ENCODE measurements at regions not wholly inside any gene's neighbourhood (a gene's known extent, or its start where the extent isn't known, plus 50 kb on each side); places are given as distances from the start of the nearest gene placed in this dataset.
"Not testable (repeated sequence)": the region's sequence is repeated elsewhere in the genome, so short reads cannot be mapped to it uniquely, and the experiment has no call there.

DNA sequence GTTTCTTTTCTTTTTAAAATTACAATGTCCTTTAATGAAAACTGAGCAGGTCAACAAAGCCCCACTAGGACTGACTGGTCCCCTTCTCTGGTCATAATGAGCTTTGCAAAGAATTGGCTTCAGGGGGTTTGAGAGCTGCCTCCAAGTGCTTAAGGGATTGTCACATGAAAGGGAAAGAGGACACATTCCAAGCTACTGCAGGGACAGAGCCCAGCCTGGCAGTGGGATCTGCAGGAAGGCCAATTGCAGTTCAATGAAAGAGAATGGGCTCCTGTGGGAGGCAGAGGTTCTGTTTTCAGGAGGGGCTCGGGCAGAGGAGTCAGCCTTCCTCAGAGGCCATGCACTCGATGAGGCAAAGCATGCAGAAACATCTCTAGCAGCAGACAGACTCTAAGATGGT is 84.1 kb upstream of the ACKR3 start:
- no peak overlapping the region for H3K4me2 ChIP-seq
- H3K27me3 ChIP-seq = no peaks in the 10 kb centered on the region
- H3K36me3 ChIP-seq = no peaks in the 10 kb centered on the region
- H3K4me3 ChIP-seq = no peak overlapping the region
- no peaks in the 10 kb centered on the region for H4K20me1 ChIP-seq
- H3K4me1 ChIP-seq = 0 out of 20 replicates have a peak, but pooled peaks cover 0 to 5% (median 0%) of the 10 kb centered on the region in 10 experiments
- no peak for TF ChIP-seq Cebpa-rat (IDR thresholded peaks at IDR 0.05)
- peaks cover 9 to 10% (median 10%) of the 10 kb centered on the region in 11 experiments for H3K9me3 ChIP-seq (replicated peaks in 1 of 11)
- no peak overlapping the region for H3K27ac ChIP-seq
- H3K9ac ChIP-seq = no peak overlapping the region

DNA sequence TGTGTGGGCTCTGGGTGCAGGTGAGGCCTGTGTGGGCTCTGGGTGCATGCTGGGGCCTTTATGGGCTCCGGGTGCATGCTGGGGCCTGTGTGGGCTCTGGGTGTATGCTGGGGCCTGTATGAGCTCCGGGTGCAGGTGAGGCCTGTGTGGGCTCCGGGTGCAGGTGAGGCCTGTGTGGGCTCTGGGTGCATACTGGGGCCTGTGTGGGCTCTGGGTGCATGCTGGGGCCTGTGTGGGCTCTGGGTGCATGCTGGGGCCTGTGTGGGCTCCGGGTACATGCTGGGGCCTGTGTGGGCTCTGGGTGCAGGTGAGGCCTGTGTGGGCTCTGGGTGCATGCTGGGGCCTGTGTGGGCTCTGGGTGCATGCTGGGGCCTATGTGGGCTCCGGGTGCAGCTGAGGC is 80.5 kb upstream of the ACKR3 start:
- H3K27ac ChIP-seq, H3K4me1 ChIP-seq, H3K27me3 ChIP-seq, H3K36me3 ChIP-seq, H3K4me3 ChIP-seq, H3K9ac ChIP-seq, H3K4me2 ChIP-seq, H4K20me1 ChIP-seq: not testable (repeated sequence)
- H3K9me3 ChIP-seq (replicated peaks in 1 of 11) = peaks cover 6 to 14% (median 9%) of the 10 kb centered on the region in 11 experiments; a peak in 12 of 22 replicates

DNA sequence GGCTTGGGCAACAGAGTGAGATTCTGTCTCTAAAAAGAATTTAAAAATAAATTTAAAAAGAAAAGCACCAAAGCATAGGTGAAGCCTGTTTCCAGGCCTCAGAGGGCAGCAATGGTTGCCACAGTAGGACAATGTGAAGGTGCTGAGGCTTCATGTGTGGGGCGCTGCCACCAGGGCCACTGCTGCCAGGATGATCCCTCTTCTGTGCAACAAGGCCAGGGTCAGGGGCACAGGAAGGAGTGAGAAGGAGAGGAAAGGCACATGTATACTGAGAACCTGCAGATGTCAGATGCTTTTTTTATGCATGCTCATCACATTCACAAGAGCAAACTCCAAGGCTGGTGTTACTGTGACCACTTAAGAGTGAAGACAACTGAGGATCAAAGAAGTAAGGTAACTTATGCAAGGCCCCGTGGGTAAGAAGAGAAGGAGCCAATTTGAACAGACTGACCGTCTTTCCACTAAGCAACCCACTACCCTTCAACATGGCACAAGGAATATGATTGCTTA is 79.7 kb upstream of the ACKR3 start:
- TF ChIP-seq Cebpa-rat (IDR thresholded peaks at IDR 0.05) = no peak
- Histone ChIP-seq H3K27ac (no peak overlapping the region), H3K9ac (no peak overlapping the region), H3K4me3 (no peak overlapping the region), H3K27me3 (no peaks in the 10 kb centered on the region), H3K4me1 (no peaks in the 10 kb centered on the region), H3K9me3 (replicated peaks in 1 of 11) (peaks cover 6 to 14% (median 9%) of the 10 kb centered on the region in 11 experiments; a peak in 12 of 22 replicates), H4K20me1 (no peaks in the 10 kb centered on the region), H3K4me2 (no peak overlapping the region), H3K36me3 (no peaks in the 10 kb centered on the region)

DNA sequence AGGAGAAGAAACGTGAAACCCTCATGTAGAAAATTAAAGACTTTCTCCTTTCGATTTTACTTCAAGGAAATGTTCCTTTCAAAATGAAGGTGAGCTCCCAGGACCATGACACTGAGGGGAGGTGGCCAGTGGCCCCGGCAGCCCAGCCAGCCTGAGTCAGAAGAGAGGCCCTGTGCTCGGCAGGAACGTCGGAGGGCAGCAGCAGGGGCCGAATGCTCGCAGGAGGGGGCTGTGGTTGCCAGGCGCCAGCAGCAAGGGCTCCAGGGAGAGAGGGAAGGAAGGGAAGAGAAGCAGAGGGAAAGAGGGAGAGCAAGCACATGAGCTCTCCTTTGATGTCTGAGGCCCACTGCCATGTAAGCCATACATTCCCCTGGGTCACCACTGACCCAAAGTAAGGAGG is 73.3 kb upstream of the ACKR3 start:
- no peaks in the 10 kb centered on the region for H3K36me3 ChIP-seq
- no peak for TF ChIP-seq Cebpa-rat (IDR thresholded peaks at IDR 0.05)
- H3K27me3 ChIP-seq = no peaks in the 10 kb centered on the region
- H4K20me1 ChIP-seq = no peaks in the 10 kb centered on the region
- peaks cover 6 to 14% (median 9%) of the 10 kb centered on the region in 11 experiments; a peak in 12 of 22 replicates for H3K9me3 ChIP-seq (replicated peaks in 1 of 11)
- no peak overlapping the region for H3K4me3 ChIP-seq
- no peak overlapping the region for H3K4me2 ChIP-seq
- peaks cover 0 to 5% (median 0%) of the 10 kb centered on the region in 10 experiments; a peak in 3 of 20 replicates for H3K4me1 ChIP-seq
- no peak overlapping the region for H3K27ac ChIP-seq
- no peak overlapping the region for H3K9ac ChIP-seq

DNA sequence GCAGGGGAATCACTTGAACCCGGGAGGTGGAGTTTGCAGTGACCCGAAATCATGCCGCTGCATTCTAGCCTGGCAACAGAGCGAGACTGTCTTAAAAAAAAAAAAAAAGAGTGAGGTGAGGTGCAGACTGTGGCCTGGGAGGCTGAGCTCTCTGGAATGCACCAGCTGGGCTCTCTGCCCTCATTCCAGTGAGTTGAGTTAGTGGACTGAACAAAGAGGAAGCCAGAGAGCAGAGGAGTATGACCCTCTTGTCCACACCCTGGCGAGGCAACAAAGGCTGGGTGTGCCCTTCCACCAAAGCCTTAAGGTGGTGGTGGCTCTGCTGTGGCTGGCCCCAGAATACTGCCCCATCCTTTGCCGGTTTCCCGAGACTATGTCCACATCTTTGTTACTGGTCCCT is 71.3 kb upstream of the ACKR3 start:
- H3K9me3 ChIP-seq (replicated peaks in 1 of 11) = peaks cover 0 to 5% (median 1%) of the 10 kb centered on the region in 11 experiments; a peak in 6 of 22 replicates
- no peaks in the 10 kb centered on the region for H3K27me3 ChIP-seq
- H3K4me1 ChIP-seq = peaks cover 0 to 6% (median 0%) of the 10 kb centered on the region in 10 experiments; a peak in 3 of 20 replicates
- H3K4me2 ChIP-seq = no peak overlapping the region
- H4K20me1 ChIP-seq = no peaks in the 10 kb centered on the region
- TF ChIP-seq Cebpa-rat (IDR thresholded peaks at IDR 0.05) = no peak
- no peak overlapping the region for H3K27ac ChIP-seq
- H3K36me3 ChIP-seq = no peaks in the 10 kb centered on the region
- no peak overlapping the region for H3K4me3 ChIP-seq
- H3K9ac ChIP-seq = no peak overlapping the region

DNA sequence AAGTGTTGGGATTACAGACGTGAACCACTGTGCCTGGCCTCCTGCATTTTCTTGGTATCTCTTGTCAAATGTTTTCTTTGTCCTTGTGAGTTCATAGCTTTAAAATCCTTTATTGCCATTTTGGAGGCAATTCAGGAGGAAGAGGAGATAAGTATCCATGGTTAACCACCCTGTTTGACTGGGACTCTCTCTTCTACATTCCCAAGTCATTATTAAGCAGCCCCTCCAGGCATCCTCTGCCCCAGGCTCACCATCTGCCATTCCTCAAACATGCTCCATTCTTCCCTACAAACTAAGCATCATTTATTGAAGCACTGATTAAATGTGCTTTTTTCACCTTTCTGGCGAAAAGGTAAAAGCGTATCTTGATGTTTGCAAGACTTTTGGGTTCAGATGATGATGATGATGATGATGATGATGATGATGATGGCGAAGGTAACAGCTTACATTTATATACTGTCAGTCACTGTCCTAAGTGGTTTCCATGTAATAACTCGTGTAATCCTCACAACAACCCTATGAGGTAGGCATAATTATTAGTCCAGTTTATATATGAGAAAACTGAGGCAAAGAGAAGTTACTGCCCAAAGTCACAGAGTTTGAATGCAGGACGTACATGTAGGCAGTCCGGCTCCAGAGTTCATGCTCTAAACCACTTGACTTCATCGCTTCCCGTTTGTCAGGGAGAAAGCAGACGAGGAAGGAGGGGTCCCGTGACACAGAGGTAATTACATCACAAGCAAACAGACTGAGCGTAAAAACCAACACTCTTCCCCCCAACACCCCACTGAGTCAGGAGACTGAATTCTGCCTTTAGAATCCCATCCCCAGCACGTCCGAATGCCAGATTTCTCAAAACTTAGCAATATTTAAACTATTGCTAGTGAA is 69.7 kb upstream of the ACKR3 start:
- Histone ChIP-seq H3K9ac (no peak overlapping the region), H3K4me3 (no peak overlapping the region), H3K27me3 (no peaks in the 10 kb centered on the region), H3K27ac (no peak overlapping the region), H3K9me3 (replicated peaks in 1 of 11) (peaks cover 6 to 19% (median 10%) of the 10 kb centered on the region in 11 experiments; a peak in 16 of 22 replicates), H3K36me3 (no peaks in the 10 kb centered on the region), H3K4me1 (peaks cover 0 to 8% (median 0%) of the 10 kb centered on the region in 10 experiments; a peak in 3 of 20 replicates), H3K4me2 (no peak overlapping the region), H4K20me1 (no peaks in the 10 kb centered on the region)
- TF ChIP-seq Cebpa-rat (IDR thresholded peaks at IDR 0.05) = no peak

DNA sequence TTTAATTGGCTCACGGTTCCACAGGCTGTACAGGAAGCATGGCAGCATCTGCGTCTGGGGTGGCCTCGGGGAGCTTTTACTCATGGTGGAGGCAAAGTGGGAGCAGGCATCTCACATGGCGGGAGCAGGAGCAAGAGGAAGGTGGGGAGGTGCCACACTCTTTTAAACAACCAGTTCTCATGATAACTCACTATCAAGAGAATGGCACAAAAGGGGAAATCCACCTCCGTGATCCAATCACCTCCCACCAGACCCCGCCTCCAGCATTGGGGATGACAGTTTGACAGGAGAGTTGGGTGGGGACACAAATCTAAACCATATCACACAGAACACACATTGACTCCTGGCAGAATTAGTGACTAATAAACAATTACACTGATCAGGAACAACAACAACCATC is 68.6 kb upstream of the ACKR3 start:
- H3K9me3 ChIP-seq (replicated peaks in 1 of 11) = peaks cover 6 to 26% (median 14%) of the 10 kb centered on the region in 11 experiments; a peak in 16 of 22 replicates

DNA sequence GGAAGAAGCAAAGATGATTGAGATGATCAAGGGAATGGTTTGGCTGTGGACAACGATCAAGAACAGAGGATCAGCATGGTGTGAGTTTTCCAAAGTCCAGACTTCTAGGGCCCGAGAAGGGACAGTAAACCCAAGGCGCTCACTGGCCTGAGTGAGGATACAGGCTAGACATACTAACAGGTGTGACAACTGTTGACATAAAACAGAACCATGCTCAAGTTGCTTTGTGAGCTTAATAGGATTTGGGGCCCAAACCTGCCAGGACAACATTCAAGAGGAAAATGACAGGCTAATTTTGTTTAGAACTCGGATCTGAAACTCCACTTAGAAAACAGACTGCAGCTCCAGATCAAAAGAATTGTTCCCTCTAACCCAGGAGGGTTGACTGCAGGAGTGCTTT is 68.1 kb upstream of the ACKR3 start:
- Histone ChIP-seq H3K9ac (no peak overlapping the region), H3K27ac (no peak overlapping the region), H3K4me2 (no peak overlapping the region), H3K4me3 (no peak overlapping the region), H3K27me3 (no peaks in the 10 kb centered on the region), H3K9me3 (replicated peaks in 1 of 11) (peaks cover 6 to 26% (median 14%) of the 10 kb centered on the region in 11 experiments; a peak in 16 of 22 replicates), H3K36me3 (no peaks in the 10 kb centered on the region), H4K20me1 (no peaks in the 10 kb centered on the region), H3K4me1 (0 out of 20 replicates have a peak, but pooled peaks cover 0 to 3% (median 0%) of the 10 kb centered on the region in 10 experiments)
- no peak for TF ChIP-seq Cebpa-rat (IDR thresholded peaks at IDR 0.05)

More for the DNA sequence above, 68.6 kb upstream of the ACKR3 start:
- Histone ChIP-seq H4K20me1 (no peaks in the 10 kb centered on the region), H3K27ac (no peak overlapping the region), H3K4me1 (0 out of 20 replicates have a peak, but pooled peaks cover 0 to 3% (median 0%) of the 10 kb centered on the region in 10 experiments), H3K27me3 (no peaks in the 10 kb centered on the region), H3K9ac (no peak overlapping the region), H3K4me2 (no peak overlapping the region), H3K4me3 (no peak overlapping the region), H3K36me3 (no peaks in the 10 kb centered on the region)
- TF ChIP-seq Cebpa-rat (IDR thresholded peaks at IDR 0.05) = no peak

DNA sequence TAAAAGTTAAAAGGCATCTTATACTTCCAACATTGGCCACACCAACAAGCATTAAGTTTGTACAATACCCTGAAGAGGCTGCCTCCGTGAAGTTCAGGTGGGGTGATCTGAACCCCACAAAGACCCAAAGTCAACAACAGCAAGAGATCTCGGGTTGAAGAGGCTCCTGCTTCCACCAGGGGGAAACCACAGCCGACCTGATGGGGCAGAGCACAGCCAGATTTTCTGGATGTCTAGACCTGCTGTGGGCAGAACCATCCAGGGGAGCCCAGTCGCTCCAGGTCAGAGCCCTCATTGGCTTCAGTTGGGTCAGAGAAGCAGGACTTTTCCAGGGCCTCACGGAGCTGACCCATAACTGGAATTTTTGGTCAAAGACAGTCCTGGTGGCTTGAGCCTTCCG is 66.5 kb upstream of the ACKR3 start:
- Histone ChIP-seq H3K9me3 (replicated peaks in 1 of 11) (peaks cover 6 to 26% (median 18%) of the 10 kb centered on the region in 11 experiments; a peak in 17 of 22 replicates), H3K27ac (no peak overlapping the region), H3K27me3 (no peaks in the 10 kb centered on the region), H4K20me1 (no peaks in the 10 kb centered on the region), H3K36me3 (no peaks in the 10 kb centered on the region), H3K9ac (no peak overlapping the region), H3K4me1 (0 out of 20 replicates have a peak, but pooled peaks cover 0 to 3% (median 0%) of the 10 kb centered on the region in 10 experiments), H3K4me3 (no peak overlapping the region), H3K4me2 (no peak overlapping the region)
- no peak for TF ChIP-seq Cebpa-rat (IDR thresholded peaks at IDR 0.05)

All from BLaER1 treated with 17β-estradiol and CSF1 and Interleukin-3, amounts not matched to agents 10 nM and 100 nM (cell line).